Activated CD8-positive, alpha-beta memory T cell treated with anti-CD3 and anti-CD28 coated beads for 48 hours (primary cell): ENCODE measurements at regions not wholly inside any gene's neighbourhood (a gene's known extent, or its start where the extent isn't known, plus 50 kb on each side); places are given as distances from the start of the nearest gene placed in this dataset.

Source experiments
- DNase-seq, 3 experiments: peaks; one replicate each; pipeline ENCODE4 v3.0.0-alpha.2; 2020; ENCODE audit warnings: low read depth in 2 of 3, low spot score in 2 of 3

GRCh38 chr20:52864916-52865605, 107.1 kb upstream of the TSHZ2 start:
- DNase-seq = no peak

GRCh38 chr20:52859156-52859876, 112.8 kb upstream of the TSHZ2 start:
- DNase-seq = no peak

GRCh38 chr20:52852714-52853113, 119.4 kb upstream of the TSHZ2 start:
- no peak for DNase-seq

- DNase-seq = no peak
These were observed 124.3 kb upstream of the TSHZ2 start for GRCh38 chr20:52847731-52848359.

DNA sequence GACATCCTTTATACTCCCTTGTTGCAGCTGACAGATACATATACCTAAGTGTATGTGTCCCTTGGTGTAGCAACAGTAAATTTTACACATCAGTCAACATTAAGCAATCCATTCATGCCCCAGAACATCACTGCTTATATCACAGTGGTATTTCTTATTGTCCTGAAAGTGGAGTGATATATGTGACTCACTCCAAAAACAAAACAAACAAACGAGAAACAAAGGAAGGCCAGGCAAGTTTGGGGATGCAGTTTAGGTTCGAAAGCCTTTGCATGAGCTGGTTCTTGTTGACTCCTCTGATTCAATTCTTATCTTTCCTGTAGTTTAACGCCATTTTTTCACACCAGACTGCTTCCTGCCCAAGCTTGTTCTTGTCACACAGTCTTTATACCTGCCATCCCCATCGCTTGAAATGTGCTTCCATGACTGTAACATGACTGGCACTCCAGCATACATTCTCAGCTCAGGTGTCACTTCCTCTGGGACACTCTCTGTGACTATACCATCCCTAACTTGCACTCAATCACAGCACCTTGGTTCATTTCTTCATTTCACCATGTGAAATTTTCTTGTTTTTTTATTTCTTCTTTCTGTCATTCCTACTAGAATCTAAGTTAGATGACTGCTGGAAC, 125.0 kb upstream of the TSHZ2 start:
- no peak for DNase-seq

DNA sequence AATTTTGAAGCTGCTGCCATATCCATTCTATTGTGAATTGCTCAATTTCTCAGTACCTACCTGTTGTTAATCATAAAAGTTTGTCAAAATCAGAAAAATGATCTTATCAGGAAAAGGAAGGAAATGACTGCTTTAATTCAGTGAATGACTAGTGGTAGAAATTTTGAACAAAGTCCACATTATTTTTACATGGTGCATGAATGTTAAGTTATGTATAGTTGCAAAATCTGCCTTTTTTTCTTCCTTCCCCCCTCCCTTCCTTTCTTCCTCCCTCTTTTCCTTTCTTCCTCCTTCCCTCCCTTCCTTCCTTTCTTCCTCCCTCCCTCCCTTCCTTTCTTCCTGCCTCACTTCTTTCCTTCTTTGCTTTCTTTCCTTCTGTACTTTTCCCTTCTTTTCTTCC, 127.1 kb upstream of the TSHZ2 start:
- no peak for DNase-seq

DNA sequence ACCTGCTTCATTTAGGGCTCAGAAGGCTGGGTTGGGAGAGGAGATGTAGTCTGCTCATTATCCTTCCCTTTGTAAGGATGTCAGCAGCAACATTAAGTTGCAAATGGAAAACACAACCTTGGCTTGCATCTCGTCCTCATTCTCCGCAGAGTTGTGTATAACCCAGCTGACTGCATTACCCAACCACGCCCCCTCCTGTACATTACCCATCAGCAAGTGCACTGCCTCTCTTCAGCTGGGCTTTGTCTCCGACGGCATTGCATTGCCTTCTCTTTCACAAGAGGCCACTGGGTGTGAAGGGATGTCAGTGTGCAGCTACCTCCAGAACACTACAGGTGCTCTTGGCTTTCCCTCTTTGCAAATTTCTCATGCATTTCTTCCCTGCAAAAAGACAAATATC, 128.7 kb upstream of the TSHZ2 start:
- no peak for DNase-seq

DNA sequence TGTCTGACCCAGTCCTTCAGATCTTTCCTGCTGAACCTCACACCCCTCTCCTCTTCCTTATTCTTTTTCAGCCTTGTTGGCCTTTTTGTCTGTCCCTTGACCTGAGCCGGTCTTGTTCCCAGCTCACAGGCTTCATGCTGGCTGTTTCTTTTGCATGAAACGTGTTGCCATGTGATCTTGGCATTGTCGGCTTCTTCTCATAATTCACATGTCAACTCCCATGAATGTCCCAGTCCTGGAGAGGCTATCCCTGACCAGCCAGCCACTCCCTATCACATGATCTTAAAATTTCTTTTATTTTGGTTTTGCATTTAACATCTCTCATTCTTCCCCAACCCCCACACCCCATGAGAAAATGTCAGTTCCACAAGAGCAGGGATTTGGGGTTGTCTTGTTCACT, 131.2 kb upstream of the TSHZ2 start:
- no peak for DNase-seq

- no peak for DNase-seq
These were observed 132.1 kb upstream of the TSHZ2 start for GRCh38 chr20:52840041-52840440.

GRCh38 chr20:52838510-52839241, 133.5 kb upstream of the TSHZ2 start:
- no peak for DNase-seq

- no peak for DNase-seq
These were observed 134.8 kb upstream of the TSHZ2 start for GRCh38 chr20:52837378-52837777.

DNA sequence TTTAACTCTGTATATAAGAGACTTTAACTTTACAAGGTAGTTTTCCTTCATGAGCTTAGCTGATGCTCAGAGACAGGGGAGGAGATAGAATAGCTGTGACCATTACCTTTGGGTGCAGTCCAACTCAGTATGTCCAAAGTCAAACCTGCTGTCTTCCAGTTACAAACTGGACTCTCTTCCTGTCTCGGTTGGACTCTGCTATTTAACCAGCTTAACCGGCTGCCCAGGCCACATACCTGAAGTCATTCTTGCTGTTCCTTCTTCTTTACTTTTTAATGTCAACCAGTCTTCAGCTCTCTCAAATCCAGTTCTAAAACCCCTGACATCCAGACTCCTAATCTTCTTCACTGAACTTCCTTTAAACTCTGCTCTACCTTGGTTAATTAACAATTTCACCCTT, 138.3 kb upstream of the TSHZ2 start:
- DNase-seq = no peak

GRCh38 chr20:52832151-52832774, 139.9 kb upstream of the TSHZ2 start:
- no peak for DNase-seq

GRCh38 chr20:52830598-52830997, 141.6 kb upstream of the TSHZ2 start:
- no peak for DNase-seq

GRCh38 chr20:52829111-52829510, 143.0 kb upstream of the TSHZ2 start:
- DNase-seq = no peak

DNA sequence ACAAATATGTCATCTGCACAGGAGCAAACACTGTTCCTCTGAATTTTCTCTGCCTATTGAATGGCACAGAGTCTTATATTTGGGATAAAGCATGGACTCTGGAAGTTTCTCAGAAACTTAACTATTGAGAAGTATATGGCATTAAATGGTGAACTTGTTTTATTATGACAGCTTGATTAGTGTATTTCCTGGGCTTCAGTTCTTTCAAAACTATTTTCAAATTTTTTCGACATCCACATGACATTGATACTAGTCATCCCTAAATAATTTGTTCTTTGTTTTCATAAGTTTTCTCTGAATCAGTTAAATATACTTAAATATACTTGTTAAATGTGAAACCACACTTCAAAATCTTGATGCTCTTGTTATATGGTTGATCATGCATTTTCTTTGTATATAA, 144.0 kb upstream of the TSHZ2 start:
- no peak for DNase-seq

DNA sequence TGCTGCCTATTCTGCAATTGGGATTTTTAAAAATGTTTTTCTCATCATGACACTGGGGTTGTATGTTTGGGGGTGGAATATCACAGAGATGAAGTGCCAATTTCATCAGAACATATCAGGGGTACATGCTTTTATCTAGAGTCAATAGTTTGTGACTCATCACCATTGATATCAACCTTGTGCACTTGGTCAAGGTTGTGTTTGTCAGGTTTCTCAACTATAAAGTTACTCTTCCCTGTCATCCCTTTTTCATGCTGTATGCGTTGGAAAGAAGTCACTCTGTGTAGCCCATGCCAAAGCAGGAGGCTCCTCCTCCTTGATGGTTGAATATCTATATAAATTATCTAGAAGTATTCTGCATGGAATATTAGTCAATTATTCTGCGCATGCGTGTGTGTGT, 145.4 kb upstream of the TSHZ2 start:
- no peak for DNase-seq

DNA sequence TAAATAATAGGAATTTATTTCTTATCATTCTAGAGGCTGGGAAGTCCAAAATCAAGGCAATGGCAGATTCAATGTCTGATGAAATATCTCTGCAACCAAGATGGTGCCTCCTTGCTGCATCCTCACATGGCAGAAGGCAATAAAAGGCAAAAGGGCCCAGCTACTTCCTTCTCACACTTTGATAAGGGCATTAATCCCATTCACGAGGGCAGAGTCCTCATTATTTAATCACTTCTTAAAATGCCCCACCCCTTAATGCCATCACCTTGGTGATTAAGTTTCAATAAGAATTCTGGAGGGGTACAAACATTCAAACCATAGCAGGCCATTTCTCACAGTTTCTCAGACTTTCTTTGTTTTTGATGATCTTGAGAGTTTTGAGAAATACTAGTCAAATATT, 145.8 kb upstream of the TSHZ2 start:
- no peak for DNase-seq

GRCh38 chr20:52824494-52825216, 147.5 kb upstream of the TSHZ2 start:
- DNase-seq = no peak

DNA sequence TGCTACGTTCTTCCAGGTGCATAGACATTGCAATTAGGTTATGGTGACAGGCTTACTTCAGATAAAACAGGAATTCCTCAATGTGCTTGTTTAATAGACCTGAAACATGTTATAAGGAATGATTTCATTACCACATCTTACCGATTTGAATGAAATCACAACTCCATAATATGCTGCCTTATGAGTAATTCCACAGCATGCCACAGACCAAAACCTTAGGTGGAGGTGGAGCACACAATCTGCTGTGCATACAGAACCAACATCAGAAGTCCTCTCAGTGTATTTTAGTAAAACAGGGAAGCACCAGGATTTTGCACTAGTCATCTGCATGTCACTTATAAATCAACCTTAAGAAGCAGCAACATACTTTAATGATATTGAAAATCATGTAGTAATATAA, 148.9 kb upstream of the TSHZ2 start:
- DNase-seq = no peak
